Stimulated activated CD4-positive, alpha-beta T cell treated with anti-CD3 and anti-CD28 coated beads, Interleukin-12 subunit alpha, Interleukin-12 subunit beta, amount 100 ng/mL, for 4 hours (primary cell): ENCODE measurements at regions not wholly inside any gene's neighbourhood (a gene's known extent, or its start where the extent isn't known, plus 50 kb on each side); places are given as distances from the start of the nearest gene placed in this dataset.

Experiments used
- DNase-seq: peaks from one replicate; pipeline ENCODE4 v3.0.0-alpha.2; 2020

GRCh38 chr6:100176311-100176950 is 182.4 kb upstream of the MCHR2 start:
- DNase-seq = no peak

GRCh38 chr6:100175814-100176310 is 181.8 kb upstream of the MCHR2 start:
- DNase-seq = no peak

GRCh38 chr6:100173211-100173610 is 179.2 kb upstream of the MCHR2 start:
- DNase-seq = no peak

- no peak for DNase-seq
Measured at GRCh38 chr6:100172322-100172713, 178.3 kb upstream of the MCHR2 start.

- no peak for DNase-seq
Measured at GRCh38 chr6:100171533-100172321, 177.7 kb upstream of the MCHR2 start.

- no peak for DNase-seq
Measured at GRCh38 chr6:100168148-100168547, 174.1 kb upstream of the MCHR2 start.

GRCh38 chr6:100167585-100167984 is 173.6 kb upstream of the MCHR2 start:
- DNase-seq = no peak

- no peak for DNase-seq
Measured at GRCh38 chr6:100166956-100167355, 172.9 kb upstream of the MCHR2 start.

GRCh38 chr6:100165442-100165841 is 171.4 kb upstream of the MCHR2 start:
- DNase-seq = no peak

GRCh38 chr6:100163035-100163434 is 169.0 kb upstream of the MCHR2 start:
- DNase-seq = no peak

- no peak for DNase-seq
Measured at GRCh38 chr6:100161782-100162365, 167.9 kb upstream of the MCHR2 start.

GRCh38 chr6:100160930-100161329 is 166.9 kb upstream of the MCHR2 start:
- DNase-seq = no peak

GRCh38 chr6:100155141-100155540 is 161.1 kb upstream of the MCHR2 start:
- no peak for DNase-seq

GRCh38 chr6:100153636-100154275 is 159.7 kb upstream of the MCHR2 start:
- DNase-seq = no peak

- no peak for DNase-seq
Measured at GRCh38 chr6:100152201-100152600, 158.2 kb upstream of the MCHR2 start.

GRCh38 chr6:100144991-100145390 is 151.0 kb upstream of the MCHR2 start:
- no peak for DNase-seq

GRCh38 chr6:100138346-100139022 is 144.5 kb upstream of the MCHR2 start:
- no peak for DNase-seq

GRCh38 chr6:100137759-100138158 is 143.7 kb upstream of the MCHR2 start:
- no peak for DNase-seq

- DNase-seq = no peak
Measured at GRCh38 chr6:100136590-100136989, 142.6 kb upstream of the MCHR2 start.

GRCh38 chr6:100135977-100136376 is 142.0 kb upstream of the MCHR2 start:
- DNase-seq = no peak

- DNase-seq = no peak
Measured at GRCh38 chr6:100134703-100135102, 140.7 kb upstream of the MCHR2 start.

- DNase-seq = no peak
Measured at GRCh38 chr6:100134297-100134696, 140.3 kb upstream of the MCHR2 start.

GRCh38 chr6:100132005-100132404 is 138.0 kb upstream of the MCHR2 start:
- no peak for DNase-seq
